ENCODE measurements at regions not wholly inside any gene's neighbourhood (a gene's known extent, or its start where the extent isn't known, plus 50 kb on each side); places are given as distances from the start of the nearest gene placed in this dataset.

DNA sequence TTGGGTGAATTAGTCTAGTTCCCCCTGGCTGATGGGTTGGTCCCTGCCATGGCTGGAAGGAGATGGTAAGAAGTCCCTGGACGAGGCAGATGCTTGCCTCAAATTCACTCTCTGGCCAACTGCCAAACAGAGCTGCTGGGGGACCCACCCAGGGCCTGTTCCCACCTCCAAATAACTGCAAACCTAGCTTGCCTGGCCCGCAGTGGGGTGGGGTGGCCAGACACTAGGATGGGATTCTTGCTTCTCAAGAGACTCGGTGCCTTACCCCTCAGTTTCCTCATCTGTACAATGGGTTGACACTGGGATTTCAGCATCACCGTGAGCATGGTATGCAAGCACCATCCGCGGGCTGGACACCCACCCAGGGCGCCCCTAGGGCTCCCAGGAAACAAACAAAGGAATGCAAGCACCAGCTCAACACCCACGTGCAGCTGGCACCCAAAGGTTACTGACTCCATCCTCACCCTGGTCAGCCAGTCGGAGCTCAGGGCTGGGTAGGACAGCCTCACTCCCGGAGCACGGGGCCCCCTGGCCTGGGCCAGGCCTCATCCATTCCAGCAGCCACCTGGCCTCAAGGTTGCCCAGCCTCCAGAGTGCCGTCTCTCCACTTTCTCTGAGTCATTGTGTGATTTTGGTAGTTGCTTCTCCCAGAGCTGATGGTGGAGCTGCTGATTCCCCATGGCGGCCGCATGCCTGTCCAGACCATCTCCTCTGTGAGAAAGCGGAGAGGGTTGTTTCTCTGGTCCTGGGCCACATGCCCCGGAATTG lies 205.2 kb upstream of the RTL1 start:
- no peaks in the 10 kb centered on the region for H3K27me3 ChIP-seq (ENCODE audit: control insufficient read depth in 3 of 3, insufficient read depth in 3 of 3, low read length in 2 of 3)
- 92 to 97% methylated on average over 16 of the region's 16 CpGs for WGBS, 2 donors
- no peaks in the 10 kb centered on the region for H3K4me1 ChIP-seq (ENCODE audit: control insufficient read depth in 5 of 5, insufficient read depth in 5 of 5, low read length in 5 of 5)
- DNase-seq = no peak
- TF ChIP-seq, protein P1, sequence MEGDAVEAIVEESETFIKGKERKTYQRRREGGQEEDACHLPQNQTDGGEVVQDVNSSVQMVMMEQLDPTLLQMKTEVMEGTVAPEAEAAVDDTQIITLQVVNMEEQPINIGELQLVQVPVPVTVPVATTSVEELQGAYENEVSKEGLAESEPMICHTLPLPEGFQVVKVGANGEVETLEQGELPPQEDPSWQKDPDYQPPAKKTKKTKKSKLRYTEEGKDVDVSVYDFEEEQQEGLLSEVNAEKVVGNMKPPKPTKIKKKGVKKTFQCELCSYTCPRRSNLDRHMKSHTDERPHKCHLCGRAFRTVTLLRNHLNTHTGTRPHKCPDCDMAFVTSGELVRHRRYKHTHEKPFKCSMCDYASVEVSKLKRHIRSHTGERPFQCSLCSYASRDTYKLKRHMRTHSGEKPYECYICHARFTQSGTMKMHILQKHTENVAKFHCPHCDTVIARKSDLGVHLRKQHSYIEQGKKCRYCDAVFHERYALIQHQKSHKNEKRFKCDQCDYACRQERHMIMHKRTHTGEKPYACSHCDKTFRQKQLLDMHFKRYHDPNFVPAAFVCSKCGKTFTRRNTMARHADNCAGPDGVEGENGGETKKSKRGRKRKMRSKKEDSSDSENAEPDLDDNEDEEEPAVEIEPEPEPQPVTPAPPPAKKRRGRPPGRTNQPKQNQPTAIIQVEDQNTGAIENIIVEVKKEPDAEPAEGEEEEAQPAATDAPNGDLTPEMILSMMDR (IDR thresholded peaks at IDR 0.05; ENCODE audit: control extremely low read depth, extremely low read depth) = no peak
- no peak overlapping the region for H3K9ac ChIP-seq (ENCODE audit: insufficient read depth in 1 of 2, low read length in 2 of 2)
- peaks cover 0 to 11% (median 0%) of the 10 kb centered on the region in 4 donors for H3K9me3 ChIP-seq (ENCODE audit: control insufficient read depth in 4 of 4, insufficient read depth in 3 of 4, low read length in 3 of 4)
- no peak overlapping the region for H3K27ac ChIP-seq (ENCODE audit: low read depth in 1 of 2, low read length in 1 of 2)
- no peak overlapping the region for H3K4me3 ChIP-seq
- no peaks in the 10 kb centered on the region for H3K36me3 ChIP-seq (ENCODE audit: control insufficient read depth in 4 of 4, insufficient read depth in 4 of 4, low read length in 4 of 4)
- ATAC-seq (ENCODE audit: insufficient read depth, low FRiP score) = no peak

DNA sequence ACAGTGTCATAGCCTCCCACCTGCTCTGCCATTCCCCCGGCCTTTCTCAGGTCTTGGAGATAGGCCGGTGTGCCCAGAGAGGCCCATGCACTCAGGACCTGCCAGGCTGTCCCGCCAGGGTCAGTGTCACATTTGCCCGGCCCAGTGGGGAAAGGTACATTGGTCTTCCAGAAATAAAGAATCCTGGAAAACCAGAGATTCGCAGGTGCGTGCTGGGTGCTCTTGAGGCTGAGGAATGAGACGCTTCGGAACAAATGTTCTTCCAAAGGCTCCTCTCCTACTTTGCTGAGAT lies 205.8 kb upstream of the RTL1 start:
- TF ChIP-seq, protein P1 (IDR thresholded peaks at IDR 0.05; ENCODE audit: control extremely low read depth, extremely low read depth) = no peak
- H3K4me1 ChIP-seq (ENCODE audit: control insufficient read depth in 5 of 5, insufficient read depth in 5 of 5, low read length in 5 of 5) = no peaks in the 10 kb centered on the region
- H3K9me3 ChIP-seq (ENCODE audit: control insufficient read depth in 4 of 4, insufficient read depth in 3 of 4, low read length in 3 of 4) = peaks cover 0 to 11% (median 0%) of the 10 kb centered on the region in 4 donors
- no peak overlapping the region for H3K4me3 ChIP-seq
- 84% methylated on average over 8 of the region's 8 CpGs for WGBS, 2 donors
- no peak overlapping the region for H3K9ac ChIP-seq (ENCODE audit: insufficient read depth in 1 of 2, low read length in 2 of 2)
- DNase-seq = no peak
- no peak overlapping the region for H3K27ac ChIP-seq (ENCODE audit: low read depth in 1 of 2, low read length in 1 of 2)
- no peaks in the 10 kb centered on the region for H3K27me3 ChIP-seq (ENCODE audit: control insufficient read depth in 3 of 3, insufficient read depth in 3 of 3, low read length in 2 of 3)
- no peak for ATAC-seq (ENCODE audit: insufficient read depth, low FRiP score)
- H3K36me3 ChIP-seq (ENCODE audit: control insufficient read depth in 4 of 4, insufficient read depth in 4 of 4, low read length in 4 of 4) = no peaks in the 10 kb centered on the region

DNA sequence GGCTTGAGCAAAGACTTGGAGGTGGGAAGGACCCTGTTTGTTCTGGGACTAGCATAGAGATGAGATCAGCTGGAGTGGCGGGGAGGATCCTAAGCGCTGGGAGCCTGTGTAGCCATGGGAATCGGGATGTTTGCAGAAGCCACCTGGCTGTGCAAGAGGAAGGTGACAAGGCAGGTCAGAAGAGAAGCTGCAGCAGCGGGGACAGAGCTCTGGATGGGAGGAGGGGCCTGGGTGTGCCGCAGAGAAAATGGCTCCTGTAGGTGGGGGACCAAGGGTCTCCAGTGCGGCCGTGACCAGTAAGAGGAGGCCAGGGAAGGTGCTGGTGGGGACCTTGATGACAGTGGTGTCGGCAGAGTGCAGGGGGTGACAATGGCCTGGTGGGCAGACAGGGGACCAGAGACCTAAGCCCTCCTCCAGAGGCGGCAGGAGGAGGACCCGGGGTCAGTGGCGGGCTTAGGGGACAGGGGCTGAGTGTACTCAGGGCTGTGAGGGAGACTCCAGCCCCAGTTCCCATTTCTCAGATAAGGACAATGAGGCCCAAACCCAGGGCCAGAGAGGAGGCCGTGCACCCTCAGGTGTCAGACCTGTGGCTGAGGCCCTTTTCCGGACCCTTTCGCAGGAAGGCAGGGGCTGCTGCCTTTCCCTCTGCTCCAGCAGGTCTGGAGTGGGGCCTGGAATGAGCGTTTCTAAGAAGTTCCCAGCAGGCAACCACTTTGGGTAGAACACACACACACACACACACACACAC lies 206.6 kb upstream of the RTL1 start:
- no peak overlapping the region for H3K27ac ChIP-seq (ENCODE audit: low read depth in 1 of 2, low read length in 1 of 2)
- no peak overlapping the region for H3K4me3 ChIP-seq
- WGBS, 2 donors = 82 to 91% methylated on average over 15 of the region's 15 CpGs
- ATAC-seq (ENCODE audit: insufficient read depth, low FRiP score) (no peak), DNase-seq (no peak)
- no peaks in the 10 kb centered on the region for H3K27me3 ChIP-seq (ENCODE audit: control insufficient read depth in 3 of 3, insufficient read depth in 3 of 3, low read length in 2 of 3)
- H3K36me3 ChIP-seq (ENCODE audit: control insufficient read depth in 4 of 4, insufficient read depth in 4 of 4, low read length in 4 of 4) = no peaks in the 10 kb centered on the region
- TF ChIP-seq, protein P1 (IDR thresholded peaks at IDR 0.05; ENCODE audit: control extremely low read depth, extremely low read depth) = no peak
- H3K4me1 ChIP-seq (ENCODE audit: control insufficient read depth in 5 of 5, insufficient read depth in 5 of 5, low read length in 5 of 5) = no peaks in the 10 kb centered on the region
- no peak overlapping the region for H3K9ac ChIP-seq (ENCODE audit: insufficient read depth in 1 of 2, low read length in 2 of 2)
- H3K9me3 ChIP-seq (ENCODE audit: control insufficient read depth in 4 of 4, insufficient read depth in 3 of 4, low read length in 3 of 4) = peaks cover 0 to 5% (median 0%) of the 10 kb centered on the region in 4 donors
